Nephron (organoid): ENCODE measurements at regions not wholly inside any gene's neighbourhood (a gene's known extent, or its start where the extent isn't known, plus 50 kb on each side); places are given as distances from the start of the nearest gene placed in this dataset.

ENCODE experiments used
- H3K27ac Mint-ChIP-seq, 3 experiments: 2 replicates each; pipeline ENCODE4 v1.8.0; 2020; ENCODE audit warnings: mixed read lengths in 3 of 3, mild to moderate bottlenecking in 2 of 3, moderate library complexity in 1 of 3
- H3K27me3 Mint-ChIP-seq: 2 replicates; pipeline ENCODE4 v1.8.0; 2021; ENCODE audit warnings: low read depth, mild to moderate bottlenecking, moderate library complexity, mixed read lengths
- H3K36me3 Mint-ChIP-seq: 2 replicates; pipeline ENCODE4 v1.8.0; 2020; ENCODE audit warnings: low read depth, mixed read lengths
- H3K4me1 Mint-ChIP-seq: 2 replicates; pipeline ENCODE4 v1.8.0; 2020; ENCODE audit warnings: mixed read lengths
- H3K4me3 Mint-ChIP-seq, 3 experiments: 2 replicates each; pipeline ENCODE4 v1.8.0; 2020; ENCODE audit warnings: mild to moderate bottlenecking in 3 of 3, mixed read lengths in 3 of 3, moderate library complexity in 2 of 3
- H3K9me3 Mint-ChIP-seq: 2 replicates; pipeline ENCODE4 v1.8.0; 2020; ENCODE audit warnings: mixed read lengths
- CTCF ChIP-seq, 3 experiments: fragments of 200-600 bp; sonication (generic); IDR thresholded peaks; one replicate each; pipeline ENCODE4 v1.5.0; 2021; ENCODE audit warnings: antibody characterized with exemption in 3 of 3; ENCODE audit not compliant: unreplicated experiment in 3 of 3

- Mint-ChIP-seq H3K27me3 (no peaks in the 10 kb centered on the region), H3K4me3 (no peak overlapping the region), H3K9me3 (peaks cover 11% of the 10 kb centered on the region), H3K4me1 (no peaks in the 10 kb centered on the region), H3K36me3 (no peaks in the 10 kb centered on the region), H3K27ac (no peak overlapping the region)
- no peak for TF ChIP-seq CTCF (IDR thresholded peaks at IDR 0.05; ENCODE audit: unreplicated experiment in 3 of 3)
Measured at GRCh38 chrX:94524867-94525266, 850.9 kb downstream of the FAM133A start.

- H3K27ac Mint-ChIP-seq: no peak overlapping the region
- no peak for TF ChIP-seq CTCF (IDR thresholded peaks at IDR 0.05; ENCODE audit: unreplicated experiment in 3 of 3)
- peaks cover 4% of the 10 kb centered on the region for H3K9me3 Mint-ChIP-seq
- H3K36me3 Mint-ChIP-seq: no peaks in the 10 kb centered on the region
- no peaks in the 10 kb centered on the region for H3K27me3 Mint-ChIP-seq
- H3K4me1 Mint-ChIP-seq: no peaks in the 10 kb centered on the region
- H3K4me3 Mint-ChIP-seq: no peak overlapping the region
Measured at GRCh38 chrX:94545722-94546121, 871.7 kb downstream of the FAM133A start.

- no peaks in the 10 kb centered on the region for H3K9me3 Mint-ChIP-seq
- H3K36me3 Mint-ChIP-seq: no peaks in the 10 kb centered on the region
- H3K4me3 Mint-ChIP-seq: no peak overlapping the region
- H3K4me1 Mint-ChIP-seq: no peaks in the 10 kb centered on the region
- no peaks in the 10 kb centered on the region for H3K27me3 Mint-ChIP-seq
- no peak overlapping the region for H3K27ac Mint-ChIP-seq
- no peak for TF ChIP-seq CTCF (IDR thresholded peaks at IDR 0.05; ENCODE audit: unreplicated experiment in 3 of 3)
Measured at GRCh38 chrX:94551831-94552230, 877.8 kb downstream of the FAM133A start.

- no peaks in the 10 kb centered on the region for H3K27me3 Mint-ChIP-seq
- H3K27ac Mint-ChIP-seq: no peak overlapping the region
- TF ChIP-seq CTCF (IDR thresholded peaks at IDR 0.05; ENCODE audit: unreplicated experiment in 3 of 3): no peak
- no peaks in the 10 kb centered on the region for H3K36me3 Mint-ChIP-seq
- H3K9me3 Mint-ChIP-seq: peaks cover 6% of the 10 kb centered on the region
- H3K4me1 Mint-ChIP-seq: no peaks in the 10 kb centered on the region
- no peak overlapping the region for H3K4me3 Mint-ChIP-seq
Measured at GRCh38 chrX:94560930-94561329, 886.9 kb downstream of the FAM133A start.

GRCh38 chrX:94576367-94577004 is 902.5 kb downstream of the FAM133A start:
- no peaks in the 10 kb centered on the region for H3K27me3 Mint-ChIP-seq
- no peak overlapping the region for H3K27ac Mint-ChIP-seq
- no peaks in the 10 kb centered on the region for H3K36me3 Mint-ChIP-seq
- peaks cover 3% of the 10 kb centered on the region for H3K9me3 Mint-ChIP-seq
- no peaks in the 10 kb centered on the region for H3K4me1 Mint-ChIP-seq
- peak in 2 of 3 experiments; percentile 12 to 40 for TF ChIP-seq CTCF (IDR thresholded peaks at IDR 0.05; ENCODE audit: unreplicated experiment in 3 of 3)
- H3K4me3 Mint-ChIP-seq: no peak overlapping the region

GRCh38 chrX:94600077-94600476 is 926.1 kb downstream of the FAM133A start:
- no peaks in the 10 kb centered on the region for H3K9me3 Mint-ChIP-seq
- no peak overlapping the region for H3K4me3 Mint-ChIP-seq
- no peaks in the 10 kb centered on the region for H3K36me3 Mint-ChIP-seq
- no peaks in the 10 kb centered on the region for H3K4me1 Mint-ChIP-seq
- no peaks in the 10 kb centered on the region for H3K27me3 Mint-ChIP-seq
- H3K27ac Mint-ChIP-seq: no peak overlapping the region
- TF ChIP-seq CTCF (IDR thresholded peaks at IDR 0.05; ENCODE audit: unreplicated experiment in 3 of 3): no peak
